Tibial nerve (tissue), 4 donors: ENCODE measurements at regions not wholly inside any gene's neighbourhood (a gene's known extent, or its start where the extent isn't known, plus 50 kb on each side); places are given as distances from the start of the nearest gene placed in this dataset.

Source experiments
- CTCF ChIP-seq, 5 experiments: fragments of 200-600 bp in 3 of 5; fragments of 450-650 bp in 2 of 5; sonication (generic) in 3 of 5; IDR thresholded peaks; one replicate each; pipeline ENCODE4 v1.5.1; 2016 to 2019; ENCODE audit warnings: antibody characterized with exemption in 5 of 5, mild to moderate bottlenecking in 3 of 5, moderate library complexity in 2 of 5
- EP300 ChIP-seq, 2 donors: sonication (generic); formaldehyde crosslinking; IDR thresholded peaks; one replicate each; pipeline ENCODE4 v1.6.1; 2017; ENCODE audit warnings: antibody characterized with exemption in 2 of 2, mild to moderate bottlenecking in 1 of 2
- POLR2A ChIP-seq, 2 donors: fragments of 450-650 bp; IDR thresholded peaks; one replicate each; pipeline ENCODE4 v1.6.1; 2017; ENCODE audit warnings: antibody characterized with exemption in 2 of 2, mild to moderate bottlenecking in 2 of 2, moderate library complexity in 2 of 2

DNA sequence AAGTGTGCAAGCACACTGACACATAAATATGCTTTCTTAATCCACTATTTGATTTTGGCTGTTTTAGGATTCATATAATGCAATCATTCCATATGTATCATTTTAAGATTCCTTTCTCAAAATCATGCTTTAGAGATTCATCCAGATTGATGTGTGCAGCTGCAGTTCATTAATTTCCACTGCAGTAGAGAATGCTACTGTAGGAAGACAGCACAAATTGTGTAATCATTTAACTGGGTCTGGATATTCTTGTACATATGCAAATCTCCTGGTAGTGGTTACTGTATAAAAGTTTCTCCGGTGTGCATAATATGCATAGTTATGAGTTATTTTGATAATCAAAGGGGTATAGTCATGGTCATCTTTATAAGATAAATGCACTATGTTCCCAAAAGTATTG, 502.5 kb upstream of the ACVR2A start:
- TF ChIP-seq CTCF (IDR thresholded peaks at IDR 0.05) (no peak), POLR2A (IDR thresholded peaks at IDR 0.05) (no peak), EP300 (IDR thresholded peaks at IDR 0.05) (no peak)
